ENCODE measurements at regions not wholly inside any gene's neighbourhood (a gene's known extent, or its start where the extent isn't known, plus 50 kb on each side); places are given as distances from the start of the nearest gene placed in this dataset.

GRCh38 chr22:23513133-23513532 lies 67.0 kb downstream of the IGLL1 start:
- no peak overlapping the region for H3K4me3 ChIP-seq (ENCODE audit: low read depth in 1 of 2, low read length in 2 of 2)
- no peaks in the 10 kb centered on the region for H3K27me3 ChIP-seq (ENCODE audit: control insufficient read depth in 1 of 2, insufficient read depth in 2 of 2, low read length in 2 of 2)
- no peak overlapping the region for H3K27ac ChIP-seq (ENCODE audit: low read depth, low read length)
- H3K9ac ChIP-seq (ENCODE audit: low read depth in 1 of 2, low read length in 2 of 2): no peak overlapping the region
- no peaks in the 10 kb centered on the region for H3K36me3 ChIP-seq (ENCODE audit: control insufficient read depth in 1 of 2, insufficient read depth in 2 of 2, low read length in 2 of 2)
- no peaks in the 10 kb centered on the region for H3K9me3 ChIP-seq (ENCODE audit: control insufficient read depth in 1 of 2, low read length in 2 of 2)
- H3K4me1 ChIP-seq (ENCODE audit: control insufficient read depth in 1 of 2, insufficient read depth in 2 of 2, low read length in 2 of 2): no peaks in the 10 kb centered on the region

DNA sequence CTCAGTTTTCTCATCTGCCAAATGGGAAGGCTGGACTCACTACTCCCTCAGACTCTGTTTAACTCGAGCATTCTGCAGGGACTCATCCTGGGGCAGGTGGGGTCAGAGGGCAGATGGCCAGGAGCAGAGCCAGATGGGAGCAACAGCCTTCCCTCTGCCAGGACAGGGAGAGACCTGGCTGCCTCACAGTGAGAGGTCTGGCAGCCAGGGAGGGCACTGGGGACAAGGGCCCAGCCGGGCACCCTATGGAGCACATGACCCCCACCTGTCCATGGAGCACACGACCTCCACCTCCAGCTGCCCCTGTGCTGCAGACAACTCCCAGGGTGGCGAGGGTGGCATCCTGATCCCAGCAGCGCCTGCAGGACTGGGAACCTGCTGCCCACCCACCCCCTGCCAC lies 67.4 kb downstream of the IGLL1 start:
- H3K4me3 ChIP-seq (ENCODE audit: low read depth in 1 of 2, low read length in 2 of 2): no peak overlapping the region
- H3K4me1 ChIP-seq (ENCODE audit: control insufficient read depth in 1 of 2, insufficient read depth in 2 of 2, low read length in 2 of 2): no peaks in the 10 kb centered on the region
- H3K9me3 ChIP-seq (ENCODE audit: control insufficient read depth in 1 of 2, low read length in 2 of 2): no peaks in the 10 kb centered on the region
- no peak overlapping the region for H3K9ac ChIP-seq (ENCODE audit: low read depth in 1 of 2, low read length in 2 of 2)
- H3K27me3 ChIP-seq (ENCODE audit: control insufficient read depth in 1 of 2, insufficient read depth in 2 of 2, low read length in 2 of 2): no peaks in the 10 kb centered on the region
- no peaks in the 10 kb centered on the region for H3K36me3 ChIP-seq (ENCODE audit: control insufficient read depth in 1 of 2, insufficient read depth in 2 of 2, low read length in 2 of 2)
- H3K27ac ChIP-seq (ENCODE audit: low read depth, low read length): no peak overlapping the region

DNA sequence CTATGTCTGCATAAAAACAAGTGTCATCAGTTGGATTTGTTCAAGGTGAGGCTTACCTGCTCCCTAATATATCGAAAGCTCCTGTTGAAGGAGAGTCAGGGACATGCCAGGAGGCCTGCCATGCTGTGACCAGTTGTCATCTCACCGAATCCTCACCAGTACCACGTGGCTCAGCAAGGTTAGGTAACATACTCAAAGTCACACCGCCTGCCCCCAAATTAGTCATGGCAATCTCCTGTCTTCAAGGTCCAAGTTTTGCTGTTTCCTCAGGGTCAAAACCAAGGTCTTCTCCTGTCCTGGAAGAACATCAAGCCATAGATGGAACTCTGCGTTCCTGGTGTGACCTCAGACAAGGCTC lies 67.8 kb downstream of the IGLL1 start:
- no peak overlapping the region for H3K27ac ChIP-seq (ENCODE audit: low read depth, low read length)
- no peak overlapping the region for H3K4me3 ChIP-seq (ENCODE audit: low read depth in 1 of 2, low read length in 2 of 2)
- H3K27me3 ChIP-seq (ENCODE audit: control insufficient read depth in 1 of 2, insufficient read depth in 2 of 2, low read length in 2 of 2): no peaks in the 10 kb centered on the region
- H3K9ac ChIP-seq (ENCODE audit: low read depth in 1 of 2, low read length in 2 of 2): no peak overlapping the region
- no peaks in the 10 kb centered on the region for H3K4me1 ChIP-seq (ENCODE audit: control insufficient read depth in 1 of 2, insufficient read depth in 2 of 2, low read length in 2 of 2)
- no peaks in the 10 kb centered on the region for H3K36me3 ChIP-seq (ENCODE audit: control insufficient read depth in 1 of 2, insufficient read depth in 2 of 2, low read length in 2 of 2)
- H3K9me3 ChIP-seq (ENCODE audit: control insufficient read depth in 1 of 2, low read length in 2 of 2): no peaks in the 10 kb centered on the region

GRCh38 chr22:23511627-23512347 lies 68.3 kb downstream of the IGLL1 start:
- no peak overlapping the region for H3K4me3 ChIP-seq (ENCODE audit: low read depth in 1 of 2, low read length in 2 of 2)
- H3K4me1 ChIP-seq (ENCODE audit: control insufficient read depth in 1 of 2, insufficient read depth in 2 of 2, low read length in 2 of 2): no peaks in the 10 kb centered on the region
- H3K9me3 ChIP-seq (ENCODE audit: control insufficient read depth in 1 of 2, low read length in 2 of 2): no peaks in the 10 kb centered on the region
- H3K27me3 ChIP-seq (ENCODE audit: control insufficient read depth in 1 of 2, insufficient read depth in 2 of 2, low read length in 2 of 2): no peaks in the 10 kb centered on the region
- H3K9ac ChIP-seq (ENCODE audit: low read depth in 1 of 2, low read length in 2 of 2): no peak overlapping the region
- no peaks in the 10 kb centered on the region for H3K36me3 ChIP-seq (ENCODE audit: control insufficient read depth in 1 of 2, insufficient read depth in 2 of 2, low read length in 2 of 2)
- no peak overlapping the region for H3K27ac ChIP-seq (ENCODE audit: low read depth, low read length)

DNA sequence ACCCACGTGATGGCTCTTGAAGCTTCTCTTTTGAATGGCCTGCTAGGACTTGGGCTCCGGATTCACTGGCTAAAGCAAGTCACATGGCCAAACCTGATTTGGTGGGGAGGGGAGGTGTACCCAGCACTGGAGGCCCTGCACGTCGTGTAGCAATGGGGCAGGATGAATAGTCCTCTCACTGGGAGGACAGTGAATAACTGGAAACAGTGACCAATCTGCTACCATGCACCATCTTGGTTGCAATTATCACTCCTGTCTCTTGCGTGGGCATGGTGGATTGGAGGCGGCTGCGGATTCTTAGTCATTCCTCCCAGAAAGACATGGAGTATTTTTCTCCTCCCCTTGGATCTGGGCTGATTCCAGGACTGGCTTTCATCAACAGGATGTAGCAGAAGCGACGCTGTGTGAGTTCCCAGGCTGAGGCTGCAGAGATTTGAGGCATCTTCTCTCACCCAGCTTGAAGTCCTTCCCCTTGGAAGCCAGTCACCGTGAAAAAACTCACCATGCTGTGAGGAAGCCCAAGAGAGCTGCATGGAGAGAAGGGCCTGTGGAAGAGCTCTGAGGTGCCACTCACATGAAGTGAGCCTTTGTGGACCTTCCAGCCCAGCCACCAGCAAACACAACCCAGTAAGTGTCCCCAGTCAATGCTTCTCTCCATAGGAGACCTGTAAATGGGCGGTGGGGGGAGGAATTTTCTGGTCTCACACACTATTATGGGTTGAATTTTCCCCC lies 70.4 kb downstream of the IGLL1 start:
- Histone ChIP-seq H3K9me3 (ENCODE audit: control insufficient read depth in 1 of 2, low read length in 2 of 2) (no peaks in the 10 kb centered on the region), H3K36me3 (ENCODE audit: control insufficient read depth in 1 of 2, insufficient read depth in 2 of 2, low read length in 2 of 2) (no peaks in the 10 kb centered on the region), H3K27me3 (ENCODE audit: control insufficient read depth in 1 of 2, insufficient read depth in 2 of 2, low read length in 2 of 2) (no peaks in the 10 kb centered on the region), H3K4me1 (ENCODE audit: control insufficient read depth in 1 of 2, insufficient read depth in 2 of 2, low read length in 2 of 2) (no peaks in the 10 kb centered on the region), H3K9ac (ENCODE audit: low read depth in 1 of 2, low read length in 2 of 2) (no peak overlapping the region), H3K27ac (ENCODE audit: low read depth, low read length) (no peak overlapping the region), H3K4me3 (ENCODE audit: low read depth in 1 of 2, low read length in 2 of 2) (no peak overlapping the region)

GRCh38 chr22:23504516-23504915 lies 75.6 kb downstream of the IGLL1 start:
- H3K27me3 ChIP-seq (ENCODE audit: control insufficient read depth in 1 of 2, insufficient read depth in 2 of 2, low read length in 2 of 2): no peaks in the 10 kb centered on the region
- H3K9me3 ChIP-seq (ENCODE audit: control insufficient read depth in 1 of 2, low read length in 2 of 2): no peaks in the 10 kb centered on the region
- no peak overlapping the region for H3K27ac ChIP-seq (ENCODE audit: low read depth, low read length)
- H3K4me3 ChIP-seq (ENCODE audit: low read depth in 1 of 2, low read length in 2 of 2): no peak overlapping the region
- H3K9ac ChIP-seq (ENCODE audit: low read depth in 1 of 2, low read length in 2 of 2): no peak overlapping the region
- H3K36me3 ChIP-seq (ENCODE audit: control insufficient read depth in 1 of 2, insufficient read depth in 2 of 2, low read length in 2 of 2): no peaks in the 10 kb centered on the region
- no peaks in the 10 kb centered on the region for H3K4me1 ChIP-seq (ENCODE audit: control insufficient read depth in 1 of 2, insufficient read depth in 2 of 2, low read length in 2 of 2)

DNA sequence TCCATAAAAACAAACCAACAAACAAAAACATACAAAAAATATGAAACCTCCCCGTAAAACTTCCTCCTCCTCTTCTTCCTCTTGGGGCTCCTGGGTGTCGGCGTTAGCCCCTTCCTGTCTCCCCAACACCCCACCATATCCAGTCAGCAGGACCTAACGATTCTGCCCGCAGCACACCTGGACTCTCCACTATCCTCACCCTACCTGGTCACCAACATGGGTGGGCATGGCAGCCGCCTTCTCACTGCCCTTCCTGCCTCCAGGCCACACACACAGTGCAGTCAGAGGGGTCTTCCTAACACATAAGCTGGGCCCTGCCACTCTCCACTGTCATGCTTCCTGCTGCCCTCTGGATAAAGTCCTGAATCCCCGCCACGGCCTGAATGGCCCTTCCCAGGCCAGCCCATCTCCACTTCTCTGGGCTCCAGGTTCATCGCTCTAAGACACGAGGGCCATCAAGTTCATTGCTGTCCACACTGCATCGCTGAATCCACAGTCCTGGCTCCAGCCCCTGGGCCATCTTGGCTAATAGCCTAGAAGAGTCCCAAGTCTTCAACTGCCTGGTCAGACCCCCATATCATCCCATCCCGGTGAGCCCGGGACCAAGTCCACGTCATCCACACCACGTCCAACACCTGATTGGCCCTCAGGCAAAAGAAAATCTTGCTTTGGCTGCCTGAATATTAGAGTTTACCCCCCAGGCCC lies 76.2 kb downstream of the IGLL1 start:
- Histone ChIP-seq H3K4me3 (ENCODE audit: low read depth in 1 of 2, low read length in 2 of 2) (no peak overlapping the region), H3K9me3 (ENCODE audit: control insufficient read depth in 1 of 2, low read length in 2 of 2) (no peaks in the 10 kb centered on the region), H3K27me3 (ENCODE audit: control insufficient read depth in 1 of 2, insufficient read depth in 2 of 2, low read length in 2 of 2) (no peaks in the 10 kb centered on the region), H3K9ac (ENCODE audit: low read depth in 1 of 2, low read length in 2 of 2) (no peak overlapping the region), H3K4me1 (ENCODE audit: control insufficient read depth in 1 of 2, insufficient read depth in 2 of 2, low read length in 2 of 2) (no peaks in the 10 kb centered on the region), H3K36me3 (ENCODE audit: control insufficient read depth in 1 of 2, insufficient read depth in 2 of 2, low read length in 2 of 2) (no peaks in the 10 kb centered on the region), H3K27ac (ENCODE audit: low read depth, low read length) (no peak overlapping the region)

- H3K9me3 ChIP-seq (ENCODE audit: control insufficient read depth in 1 of 2, low read length in 2 of 2): no peaks in the 10 kb centered on the region
- H3K4me3 ChIP-seq (ENCODE audit: low read depth in 1 of 2, low read length in 2 of 2): no peak overlapping the region
- H3K36me3 ChIP-seq (ENCODE audit: control insufficient read depth in 1 of 2, insufficient read depth in 2 of 2, low read length in 2 of 2): no peaks in the 10 kb centered on the region
- H3K27ac ChIP-seq (ENCODE audit: low read depth, low read length): no peak overlapping the region
- H3K4me1 ChIP-seq (ENCODE audit: control insufficient read depth in 1 of 2, insufficient read depth in 2 of 2, low read length in 2 of 2): no peaks in the 10 kb centered on the region
- no peak overlapping the region for H3K9ac ChIP-seq (ENCODE audit: low read depth in 1 of 2, low read length in 2 of 2)
- no peaks in the 10 kb centered on the region for H3K27me3 ChIP-seq (ENCODE audit: control insufficient read depth in 1 of 2, insufficient read depth in 2 of 2, low read length in 2 of 2)
Measured at GRCh38 chr22:23503142-23503541, 76.9 kb downstream of the IGLL1 start.

DNA sequence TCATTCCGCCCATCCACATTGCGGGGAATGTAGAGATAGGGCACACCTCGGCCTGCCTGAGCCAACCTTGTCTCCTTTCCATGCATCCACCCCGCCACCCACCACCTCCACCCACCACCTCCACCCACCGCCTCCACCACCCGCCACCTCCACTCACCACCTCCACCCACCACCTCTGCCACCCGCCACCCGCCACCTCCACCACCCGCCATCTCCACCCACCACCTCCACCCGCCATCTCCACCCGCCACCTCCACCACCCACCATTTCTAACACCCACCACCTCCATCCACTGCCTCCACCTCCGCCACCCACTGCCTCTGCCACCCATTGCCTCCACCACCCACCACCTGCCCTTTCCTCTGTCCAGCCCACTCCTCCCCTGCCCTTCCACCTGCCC lies 78.4 kb downstream of the IGLL1 start:
- Histone ChIP-seq H3K9me3 (ENCODE audit: control insufficient read depth in 1 of 2, low read length in 2 of 2) (no peaks in the 10 kb centered on the region), H3K9ac (ENCODE audit: low read depth in 1 of 2, low read length in 2 of 2) (no peak overlapping the region), H3K27ac (ENCODE audit: low read depth, low read length) (no peak overlapping the region), H3K27me3 (ENCODE audit: control insufficient read depth in 1 of 2, insufficient read depth in 2 of 2, low read length in 2 of 2) (no peaks in the 10 kb centered on the region), H3K36me3 (ENCODE audit: control insufficient read depth in 1 of 2, insufficient read depth in 2 of 2, low read length in 2 of 2) (no peaks in the 10 kb centered on the region), H3K4me3 (ENCODE audit: low read depth in 1 of 2, low read length in 2 of 2) (no peak overlapping the region), H3K4me1 (ENCODE audit: control insufficient read depth in 1 of 2, insufficient read depth in 2 of 2, low read length in 2 of 2) (no peaks in the 10 kb centered on the region)

GRCh38 chr22:23501261-23501619 lies 78.8 kb downstream of the IGLL1 start:
- H3K9ac ChIP-seq (ENCODE audit: low read depth in 1 of 2, low read length in 2 of 2): no peak overlapping the region
- H3K9me3 ChIP-seq (ENCODE audit: control insufficient read depth in 1 of 2, low read length in 2 of 2): no peaks in the 10 kb centered on the region
- no peaks in the 10 kb centered on the region for H3K4me1 ChIP-seq (ENCODE audit: control insufficient read depth in 1 of 2, insufficient read depth in 2 of 2, low read length in 2 of 2)
- no peaks in the 10 kb centered on the region for H3K27me3 ChIP-seq (ENCODE audit: control insufficient read depth in 1 of 2, insufficient read depth in 2 of 2, low read length in 2 of 2)
- H3K36me3 ChIP-seq (ENCODE audit: control insufficient read depth in 1 of 2, insufficient read depth in 2 of 2, low read length in 2 of 2): no peaks in the 10 kb centered on the region
- H3K27ac ChIP-seq (ENCODE audit: low read depth, low read length): no peak overlapping the region
- no peak overlapping the region for H3K4me3 ChIP-seq (ENCODE audit: low read depth in 1 of 2, low read length in 2 of 2)
